HEK293 (cell line): ENCODE measurements at regions not wholly inside any gene's neighbourhood (a gene's known extent, or its start where the extent isn't known, plus 50 kb on each side); places are given as distances from the start of the nearest gene placed in this dataset.
"Not testable (repeated sequence)": the region's sequence is repeated elsewhere in the genome, so short reads cannot be mapped to it uniquely, and the experiment has no call there.

ENCODE experiments used
- ZBTB21 ChIP-seq: fragments of 450-650 bp; formaldehyde crosslinking; IDR thresholded peaks from 2 replicates; pipeline ENCODE4 v1.5.1; 2017; ENCODE audit warnings: missing biosample characterization, missing genetic modification characterization
- ZIC2 ChIP-seq: fragments of 450-650 bp; formaldehyde crosslinking; IDR thresholded peaks from 2 replicates; pipeline ENCODE4 v1.5.1; 2016; ENCODE audit warnings: missing biosample characterization, missing genetic modification characterization
- ZNF10 ChIP-seq: fragments of 450-650 bp; formaldehyde crosslinking; IDR thresholded peaks from 2 replicates; pipeline ENCODE4 v1.5.1; 2017; ENCODE audit warnings: missing biosample characterization, missing genetic modification characterization
- ZNF324 ChIP-seq: fragments of 450-650 bp; formaldehyde crosslinking; IDR thresholded peaks from 2 replicates; pipeline ENCODE4 v1.5.1; 2016; ENCODE audit warnings: missing biosample characterization, missing genetic modification characterization
- ZNF501 ChIP-seq: fragments of 450-650 bp; formaldehyde crosslinking; IDR thresholded peaks from 2 replicates; pipeline ENCODE4 v1.5.1; 2016; ENCODE audit warnings: missing biosample characterization, missing genetic modification characterization
- ZSCAN23 ChIP-seq: fragments of 450-650 bp; formaldehyde crosslinking; IDR thresholded peaks from 2 replicates; pipeline ENCODE4 v1.5.1; 2016; ENCODE audit warnings: missing biosample characterization, missing genetic modification characterization
- TF ChIP-seq, protein P1 (sequence below): fragments of 450-650 bp; formaldehyde crosslinking; IDR thresholded peaks from 2 replicates; pipeline ENCODE4 v1.5.1; 2016; ENCODE audit warnings: missing biosample characterization, missing genetic modification characterization
- TF ChIP-seq, protein P2 (sequence below): fragments of 450-650 bp; formaldehyde crosslinking; IDR thresholded peaks from 2 replicates; pipeline ENCODE4 v1.5.1; 2016; ENCODE audit warnings: missing biosample characterization, missing genetic modification characterization
- TF ChIP-seq, protein P3 (sequence below): fragments of 450-650 bp; formaldehyde crosslinking; IDR thresholded peaks from 2 replicates; pipeline ENCODE4 v1.5.1; 2016; ENCODE audit warnings: missing biosample characterization, missing genetic modification characterization
- TF ChIP-seq, protein P4 (sequence below): fragments of 450-650 bp; formaldehyde crosslinking; optimal IDR thresholded peaks from 2 replicates; pipeline ENCODE3; 2016; ENCODE audit warnings: missing biosample characterization, mild to moderate bottlenecking, missing genetic modification characterization
- TF ChIP-seq, protein P5 (sequence below): fragments of 450-650 bp; formaldehyde crosslinking; IDR thresholded peaks from 2 replicates; pipeline ENCODE4 v1.5.1; 2016; ENCODE audit warnings: missing biosample characterization, missing genetic modification characterization
- TF ChIP-seq, protein P6 (sequence below): fragments of 450-650 bp; formaldehyde crosslinking; IDR thresholded peaks from 2 replicates; pipeline ENCODE4 v1.5.1; 2016; ENCODE audit warnings: missing biosample characterization, missing genetic modification characterization
- TF ChIP-seq, protein P7 (sequence below): fragments of 450-650 bp; formaldehyde crosslinking; IDR thresholded peaks from 2 replicates; pipeline ENCODE4 v1.5.1; 2016; ENCODE audit warnings: missing biosample characterization, missing genetic modification characterization, borderline replicate concordance

DNA sequence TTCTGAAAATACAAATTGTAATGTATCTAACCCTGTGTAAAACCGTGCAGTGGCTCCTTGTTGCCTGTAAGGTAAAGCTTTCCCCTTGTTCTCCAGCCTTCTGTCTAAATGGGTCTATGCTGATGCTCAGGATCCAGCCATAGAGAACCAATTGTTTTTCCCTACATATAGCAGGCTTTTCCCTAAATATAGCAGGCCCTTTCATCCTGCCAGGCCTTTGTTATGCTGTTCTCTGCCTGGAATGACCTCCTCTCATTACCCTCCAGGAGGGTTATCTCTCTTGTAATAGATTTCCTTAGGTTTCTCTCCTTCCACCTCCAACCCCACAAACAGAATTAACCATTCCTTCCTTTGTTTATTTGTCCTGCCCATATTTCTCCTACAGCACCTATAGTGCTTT is 106.5 kb upstream of the NBPF19 start:
- TF ChIP-seq, protein P1, sequence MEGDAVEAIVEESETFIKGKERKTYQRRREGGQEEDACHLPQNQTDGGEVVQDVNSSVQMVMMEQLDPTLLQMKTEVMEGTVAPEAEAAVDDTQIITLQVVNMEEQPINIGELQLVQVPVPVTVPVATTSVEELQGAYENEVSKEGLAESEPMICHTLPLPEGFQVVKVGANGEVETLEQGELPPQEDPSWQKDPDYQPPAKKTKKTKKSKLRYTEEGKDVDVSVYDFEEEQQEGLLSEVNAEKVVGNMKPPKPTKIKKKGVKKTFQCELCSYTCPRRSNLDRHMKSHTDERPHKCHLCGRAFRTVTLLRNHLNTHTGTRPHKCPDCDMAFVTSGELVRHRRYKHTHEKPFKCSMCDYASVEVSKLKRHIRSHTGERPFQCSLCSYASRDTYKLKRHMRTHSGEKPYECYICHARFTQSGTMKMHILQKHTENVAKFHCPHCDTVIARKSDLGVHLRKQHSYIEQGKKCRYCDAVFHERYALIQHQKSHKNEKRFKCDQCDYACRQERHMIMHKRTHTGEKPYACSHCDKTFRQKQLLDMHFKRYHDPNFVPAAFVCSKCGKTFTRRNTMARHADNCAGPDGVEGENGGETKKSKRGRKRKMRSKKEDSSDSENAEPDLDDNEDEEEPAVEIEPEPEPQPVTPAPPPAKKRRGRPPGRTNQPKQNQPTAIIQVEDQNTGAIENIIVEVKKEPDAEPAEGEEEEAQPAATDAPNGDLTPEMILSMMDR (tag by site-specific recombination), result not testable (repeated sequence)
- TF ChIP-seq, protein P2, sequence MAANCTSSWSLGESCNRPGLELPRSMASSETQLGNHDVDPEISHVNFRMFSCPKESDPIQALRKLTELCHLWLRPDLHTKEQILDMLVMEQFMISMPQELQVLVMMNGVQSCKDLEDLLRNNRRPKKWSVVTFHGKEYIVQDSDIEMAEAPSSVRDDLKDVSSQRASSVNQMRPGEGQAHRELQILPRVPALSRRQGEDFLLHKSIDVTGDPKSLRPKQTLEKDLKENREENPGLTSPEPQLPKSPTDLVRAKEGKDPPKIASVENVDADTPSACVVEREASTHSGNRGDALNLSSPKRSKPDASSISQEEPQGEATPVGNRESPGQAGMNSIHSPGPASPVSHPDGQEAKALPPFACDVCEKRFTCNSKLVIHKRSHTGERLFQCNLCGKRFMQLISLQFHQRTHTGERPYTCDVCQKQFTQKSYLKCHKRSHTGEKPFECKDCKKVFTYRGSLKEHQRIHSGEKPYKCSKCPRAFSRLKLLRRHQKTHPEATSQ (tag by site-specific recombination), result not testable (repeated sequence)
- TF ChIP-seq, protein P3, sequence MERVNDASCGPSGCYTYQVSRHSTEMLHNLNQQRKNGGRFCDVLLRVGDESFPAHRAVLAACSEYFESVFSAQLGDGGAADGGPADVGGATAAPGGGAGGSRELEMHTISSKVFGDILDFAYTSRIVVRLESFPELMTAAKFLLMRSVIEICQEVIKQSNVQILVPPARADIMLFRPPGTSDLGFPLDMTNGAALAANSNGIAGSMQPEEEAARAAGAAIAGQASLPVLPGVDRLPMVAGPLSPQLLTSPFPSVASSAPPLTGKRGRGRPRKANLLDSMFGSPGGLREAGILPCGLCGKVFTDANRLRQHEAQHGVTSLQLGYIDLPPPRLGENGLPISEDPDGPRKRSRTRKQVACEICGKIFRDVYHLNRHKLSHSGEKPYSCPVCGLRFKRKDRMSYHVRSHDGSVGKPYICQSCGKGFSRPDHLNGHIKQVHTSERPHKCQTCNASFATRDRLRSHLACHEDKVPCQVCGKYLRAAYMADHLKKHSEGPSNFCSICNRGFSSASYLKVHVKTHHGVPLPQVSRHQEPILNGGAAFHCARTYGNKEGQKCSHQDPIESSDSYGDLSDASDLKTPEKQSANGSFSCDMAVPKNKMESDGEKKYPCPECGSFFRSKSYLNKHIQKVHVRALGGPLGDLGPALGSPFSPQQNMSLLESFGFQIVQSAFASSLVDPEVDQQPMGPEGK (tag by site-specific recombination), result not testable (repeated sequence)
- not testable (repeated sequence) for TF ChIP-seq ZNF501, ZNF324, ZIC2, ZSCAN23, ZBTB21, ZNF10 (tag by site-specific recombination)
- TF ChIP-seq, protein P4, sequence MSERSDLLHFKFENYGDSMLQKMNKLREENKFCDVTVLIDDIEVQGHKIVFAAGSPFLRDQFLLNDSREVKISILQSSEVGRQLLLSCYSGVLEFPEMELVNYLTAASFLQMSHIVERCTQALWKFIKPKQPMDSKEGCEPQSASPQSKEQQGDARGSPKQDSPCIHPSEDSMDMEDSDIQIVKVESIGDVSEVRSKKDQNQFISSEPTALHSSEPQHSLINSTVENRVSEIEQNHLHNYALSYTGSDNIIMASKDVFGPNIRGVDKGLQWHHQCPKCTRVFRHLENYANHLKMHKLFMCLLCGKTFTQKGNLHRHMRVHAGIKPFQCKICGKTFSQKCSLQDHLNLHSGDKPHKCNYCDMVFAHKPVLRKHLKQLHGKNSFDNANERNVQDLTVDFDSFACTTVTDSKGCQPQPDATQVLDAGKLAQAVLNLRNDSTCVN, result not testable (repeated sequence)
- TF ChIP-seq, protein P5, sequence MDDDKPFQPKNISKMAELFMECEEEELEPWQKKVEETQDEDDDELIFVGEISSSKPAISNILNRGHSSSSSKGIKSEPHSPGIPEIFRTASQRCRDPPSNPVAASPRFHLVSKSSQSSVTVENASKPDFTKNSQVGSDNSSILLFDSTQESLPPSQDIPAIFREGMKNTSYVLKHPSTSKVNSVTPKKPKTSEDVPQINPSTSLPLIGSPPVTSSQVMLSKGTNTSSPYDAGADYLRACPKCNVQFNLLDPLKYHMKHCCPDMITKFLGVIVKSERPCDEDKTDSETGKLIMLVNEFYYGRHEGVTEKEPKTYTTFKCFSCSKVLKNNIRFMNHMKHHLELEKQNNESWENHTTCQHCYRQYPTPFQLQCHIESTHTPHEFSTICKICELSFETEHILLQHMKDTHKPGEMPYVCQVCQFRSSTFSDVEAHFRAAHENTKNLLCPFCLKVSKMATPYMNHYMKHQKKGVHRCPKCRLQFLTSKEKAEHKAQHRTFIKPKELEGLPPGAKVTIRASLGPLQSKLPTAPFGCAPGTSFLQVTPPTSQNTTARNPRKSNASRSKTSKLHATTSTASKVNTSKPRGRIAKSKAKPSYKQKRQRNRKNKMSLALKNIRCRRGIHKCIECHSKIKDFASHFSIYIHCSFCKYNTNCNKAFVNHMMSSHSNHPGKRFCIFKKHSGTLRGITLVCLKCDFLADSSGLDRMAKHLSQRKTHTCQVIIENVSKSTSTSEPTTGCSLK (tag by site-specific recombination), result not testable (repeated sequence)
- TF ChIP-seq, protein P6, sequence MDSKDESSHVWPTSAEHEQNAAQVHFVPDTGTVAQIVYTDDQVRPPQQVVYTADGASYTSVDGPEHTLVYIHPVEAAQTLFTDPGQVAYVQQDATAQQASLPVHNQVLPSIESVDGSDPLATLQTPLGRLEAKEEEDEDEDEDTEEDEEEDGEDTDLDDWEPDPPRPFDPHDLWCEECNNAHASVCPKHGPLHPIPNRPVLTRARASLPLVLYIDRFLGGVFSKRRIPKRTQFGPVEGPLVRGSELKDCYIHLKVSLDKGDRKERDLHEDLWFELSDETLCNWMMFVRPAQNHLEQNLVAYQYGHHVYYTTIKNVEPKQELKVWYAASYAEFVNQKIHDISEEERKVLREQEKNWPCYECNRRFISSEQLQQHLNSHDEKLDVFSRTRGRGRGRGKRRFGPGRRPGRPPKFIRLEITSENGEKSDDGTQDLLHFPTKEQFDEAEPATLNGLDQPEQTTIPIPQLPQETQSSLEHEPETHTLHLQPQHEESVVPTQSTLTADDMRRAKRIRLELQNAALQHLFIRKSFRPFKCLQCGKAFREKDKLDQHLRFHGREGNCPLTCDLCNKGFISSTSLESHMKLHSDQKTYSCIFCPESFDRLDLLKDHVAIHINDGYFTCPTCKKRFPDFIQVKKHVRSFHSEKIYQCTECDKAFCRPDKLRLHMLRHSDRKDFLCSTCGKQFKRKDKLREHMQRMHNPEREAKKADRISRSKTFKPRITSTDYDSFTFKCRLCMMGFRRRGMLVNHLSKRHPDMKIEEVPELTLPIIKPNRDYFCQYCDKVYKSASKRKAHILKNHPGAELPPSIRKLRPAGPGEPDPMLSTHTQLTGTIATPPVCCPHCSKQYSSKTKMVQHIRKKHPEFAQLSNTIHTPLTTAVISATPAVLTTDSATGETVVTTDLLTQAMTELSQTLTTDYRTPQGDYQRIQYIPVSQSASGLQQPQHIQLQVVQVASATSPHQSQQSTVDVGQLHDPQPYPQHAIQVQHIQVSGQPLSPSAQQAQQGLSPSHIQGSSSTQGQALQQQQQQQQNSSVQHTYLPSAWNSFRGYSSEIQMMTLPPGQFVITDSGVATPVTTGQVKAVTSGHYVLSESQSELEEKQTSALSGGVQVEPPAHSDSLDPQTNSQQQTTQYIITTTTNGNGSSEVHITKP, result not testable (repeated sequence)
- TF ChIP-seq, protein P7, sequence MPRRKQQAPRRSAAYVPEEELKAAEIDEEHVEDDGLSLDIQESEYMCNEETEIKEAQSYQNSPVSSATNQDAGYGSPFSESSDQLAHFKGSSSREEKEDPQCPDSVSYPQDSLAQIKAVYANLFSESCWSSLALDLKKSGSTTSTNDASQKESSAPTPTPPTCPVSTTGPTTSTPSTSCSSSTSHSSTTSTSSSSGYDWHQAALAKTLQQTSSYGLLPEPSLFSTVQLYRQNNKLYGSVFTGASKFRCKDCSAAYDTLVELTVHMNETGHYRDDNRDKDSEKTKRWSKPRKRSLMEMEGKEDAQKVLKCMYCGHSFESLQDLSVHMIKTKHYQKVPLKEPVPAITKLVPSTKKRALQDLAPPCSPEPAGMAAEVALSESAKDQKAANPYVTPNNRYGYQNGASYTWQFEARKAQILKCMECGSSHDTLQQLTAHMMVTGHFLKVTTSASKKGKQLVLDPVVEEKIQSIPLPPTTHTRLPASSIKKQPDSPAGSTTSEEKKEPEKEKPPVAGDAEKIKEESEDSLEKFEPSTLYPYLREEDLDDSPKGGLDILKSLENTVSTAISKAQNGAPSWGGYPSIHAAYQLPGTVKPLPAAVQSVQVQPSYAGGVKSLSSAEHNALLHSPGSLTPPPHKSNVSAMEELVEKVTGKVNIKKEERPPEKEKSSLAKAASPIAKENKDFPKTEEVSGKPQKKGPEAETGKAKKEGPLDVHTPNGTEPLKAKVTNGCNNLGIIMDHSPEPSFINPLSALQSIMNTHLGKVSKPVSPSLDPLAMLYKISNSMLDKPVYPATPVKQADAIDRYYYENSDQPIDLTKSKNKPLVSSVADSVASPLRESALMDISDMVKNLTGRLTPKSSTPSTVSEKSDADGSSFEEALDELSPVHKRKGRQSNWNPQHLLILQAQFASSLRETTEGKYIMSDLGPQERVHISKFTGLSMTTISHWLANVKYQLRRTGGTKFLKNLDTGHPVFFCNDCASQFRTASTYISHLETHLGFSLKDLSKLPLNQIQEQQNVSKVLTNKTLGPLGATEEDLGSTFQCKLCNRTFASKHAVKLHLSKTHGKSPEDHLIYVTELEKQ (tag by site-specific recombination), result not testable (repeated sequence)
